NB4 (cell line): ENCODE measurements at regions not wholly inside any gene's neighbourhood (a gene's known extent, or its start where the extent isn't known, plus 50 kb on each side); places are given as distances from the start of the nearest gene placed in this dataset.

Experiments
- DNase-seq: peaks from one replicate; pipeline ENCODE4 v3.0.0; 2010; ENCODE audit warnings: low read depth
- H3K4me3 ChIP-seq: one replicate; pipeline ENCODE4 v1.5.1; 2011; ENCODE audit warnings: mild to moderate bottlenecking, low read depth, low read length, moderate library complexity
- MYC ChIP-seq: IDR thresholded peaks from 2 replicates; pipeline ENCODE4 v1.6.1; 2011; ENCODE audit warnings: low read depth, low read length
- POLR2A ChIP-seq: IDR thresholded peaks from 2 replicates; pipeline ENCODE4 v1.6.1; 2011; ENCODE audit warnings: mild to moderate bottlenecking; ENCODE audit not compliant: insufficient read length; ENCODE audit errors: extremely low read depth
- TF ChIP-seq, protein P1 (sequence below): IDR thresholded peaks from one replicate; pipeline ENCODE4 v1.5.1; 2012; ENCODE audit warnings: low read depth, low read length
- TF ChIP-seq, protein P2 (sequence below): IDR thresholded peaks from 2 replicates; pipeline ENCODE4 v1.6.1; 2011; ENCODE audit warnings: low read depth, low read length

DNA sequence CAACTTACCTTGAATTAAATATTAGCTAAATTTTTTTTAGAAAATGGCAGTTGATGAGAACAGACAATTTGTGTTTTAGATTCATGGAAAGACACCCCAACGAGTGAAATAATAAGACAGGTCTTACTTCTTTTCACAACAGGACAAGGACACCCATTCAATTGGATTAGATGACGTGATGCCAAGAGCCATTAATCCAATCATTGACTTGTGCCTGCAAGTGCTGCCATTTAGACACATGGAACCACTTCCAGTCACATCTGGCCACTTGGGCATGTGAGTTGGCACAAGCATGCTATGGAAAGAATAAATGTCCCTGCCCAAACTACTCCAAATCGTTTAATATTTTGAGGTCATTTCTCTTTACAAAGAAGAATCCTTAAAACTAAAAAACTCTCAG, 1308.8 kb downstream of the ROBO2 start:
- TF ChIP-seq MYC, result no peak
- TF ChIP-seq POLR2A, result no peak
- TF ChIP-seq, protein P1, sequence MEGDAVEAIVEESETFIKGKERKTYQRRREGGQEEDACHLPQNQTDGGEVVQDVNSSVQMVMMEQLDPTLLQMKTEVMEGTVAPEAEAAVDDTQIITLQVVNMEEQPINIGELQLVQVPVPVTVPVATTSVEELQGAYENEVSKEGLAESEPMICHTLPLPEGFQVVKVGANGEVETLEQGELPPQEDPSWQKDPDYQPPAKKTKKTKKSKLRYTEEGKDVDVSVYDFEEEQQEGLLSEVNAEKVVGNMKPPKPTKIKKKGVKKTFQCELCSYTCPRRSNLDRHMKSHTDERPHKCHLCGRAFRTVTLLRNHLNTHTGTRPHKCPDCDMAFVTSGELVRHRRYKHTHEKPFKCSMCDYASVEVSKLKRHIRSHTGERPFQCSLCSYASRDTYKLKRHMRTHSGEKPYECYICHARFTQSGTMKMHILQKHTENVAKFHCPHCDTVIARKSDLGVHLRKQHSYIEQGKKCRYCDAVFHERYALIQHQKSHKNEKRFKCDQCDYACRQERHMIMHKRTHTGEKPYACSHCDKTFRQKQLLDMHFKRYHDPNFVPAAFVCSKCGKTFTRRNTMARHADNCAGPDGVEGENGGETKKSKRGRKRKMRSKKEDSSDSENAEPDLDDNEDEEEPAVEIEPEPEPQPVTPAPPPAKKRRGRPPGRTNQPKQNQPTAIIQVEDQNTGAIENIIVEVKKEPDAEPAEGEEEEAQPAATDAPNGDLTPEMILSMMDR, result no peak
- TF ChIP-seq, protein P2, sequence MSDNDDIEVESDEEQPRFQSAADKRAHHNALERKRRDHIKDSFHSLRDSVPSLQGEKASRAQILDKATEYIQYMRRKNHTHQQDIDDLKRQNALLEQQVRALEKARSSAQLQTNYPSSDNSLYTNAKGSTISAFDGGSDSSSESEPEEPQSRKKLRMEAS, result no peak
- H3K4me3 ChIP-seq, result no peak overlapping the region
- no peak for DNase-seq

DNA sequence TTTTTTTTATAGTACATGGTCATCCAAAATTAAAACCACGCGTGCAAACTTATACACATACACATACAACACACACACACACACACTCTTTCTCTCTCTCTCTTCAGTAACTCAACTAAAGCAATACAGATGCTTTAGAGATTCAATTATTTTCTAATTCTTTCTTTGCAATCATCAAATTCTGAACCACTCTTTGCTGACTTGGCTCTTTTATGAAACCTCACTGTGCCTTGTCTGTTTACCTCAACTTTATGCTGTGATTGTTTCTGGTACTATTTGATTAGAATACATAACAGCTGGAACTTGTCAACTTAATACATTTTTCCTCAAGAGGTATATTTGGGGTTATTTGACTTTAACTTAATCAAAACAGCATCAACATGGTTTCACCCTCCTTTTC, 1309.7 kb downstream of the ROBO2 start:
- TF ChIP-seq POLR2A (no peak), MYC (no peak)
- TF ChIP-seq, protein P1, result no peak
- TF ChIP-seq, protein P2, result no peak
- no peak overlapping the region for H3K4me3 ChIP-seq
- no peak for DNase-seq

DNA sequence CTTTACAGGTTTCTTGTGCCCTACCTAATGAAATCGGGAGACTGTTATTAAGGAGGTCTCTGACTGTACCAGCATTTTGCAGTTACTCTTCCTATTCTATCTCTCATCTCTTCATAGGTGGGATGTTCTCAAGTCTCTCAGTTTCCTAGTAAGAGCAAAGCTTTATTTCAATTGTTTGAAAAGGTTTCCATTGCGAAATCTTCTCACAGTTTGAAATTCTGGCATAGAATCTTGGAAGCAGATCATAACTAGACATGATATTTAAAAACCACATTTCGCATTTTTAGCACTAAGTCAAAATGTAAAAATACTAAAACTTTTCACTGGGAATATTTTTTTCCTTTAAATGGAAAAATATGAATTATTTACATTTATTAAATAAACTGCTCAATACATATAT, 1311.4 kb downstream of the ROBO2 start:
- DNase-seq, result no peak
- no peak overlapping the region for H3K4me3 ChIP-seq
- TF ChIP-seq POLR2A (no peak), MYC (no peak)
- TF ChIP-seq, protein P1, result no peak

DNA sequence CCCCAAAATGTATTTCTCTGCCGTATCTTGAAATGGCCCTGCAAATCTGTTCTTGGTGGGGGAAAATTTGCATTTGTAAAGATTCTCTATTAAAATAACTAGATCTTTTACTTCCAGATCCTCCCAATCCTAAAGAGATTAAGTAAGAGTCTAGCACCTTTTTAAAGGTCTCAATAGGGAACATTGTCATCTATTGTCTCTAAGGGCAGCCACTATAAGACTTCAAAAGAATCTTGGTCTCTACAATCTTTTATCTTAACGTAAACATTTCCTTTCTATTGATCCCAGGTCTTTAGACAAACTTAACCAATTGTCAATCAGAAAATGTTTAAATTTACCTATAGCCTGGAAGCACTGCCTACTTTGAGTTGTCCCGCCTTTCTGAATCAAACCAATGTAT, 1313.3 kb downstream of the ROBO2 start:
- no peak overlapping the region for H3K4me3 ChIP-seq
- DNase-seq, result no peak
- TF ChIP-seq POLR2A, result no peak
- TF ChIP-seq, protein P2, result no peak
- no peak for TF ChIP-seq MYC
- TF ChIP-seq, protein P1, result no peak

DNA sequence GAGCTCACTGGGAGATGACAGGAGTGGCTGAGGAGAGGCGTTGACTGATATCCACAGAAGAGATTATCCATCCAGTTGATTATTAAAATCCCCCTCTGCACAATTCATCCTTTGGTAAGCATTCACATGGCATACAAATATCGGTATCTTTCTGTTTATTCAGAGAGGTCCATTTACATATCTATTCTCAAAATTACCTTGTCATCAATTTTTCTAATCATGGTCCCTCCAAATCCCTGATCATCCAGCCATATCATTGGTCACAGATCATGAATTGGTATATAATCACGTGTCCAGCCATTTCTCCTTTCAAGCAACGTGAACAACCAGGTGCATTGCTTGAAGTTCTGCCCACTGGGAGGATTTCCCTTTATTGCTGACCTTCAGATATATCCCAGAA, 1321.0 kb downstream of the ROBO2 start:
- no peak for DNase-seq
- TF ChIP-seq, protein P1, result no peak
- no peak for TF ChIP-seq MYC
- no peak for TF ChIP-seq POLR2A
- TF ChIP-seq, protein P2, result no peak
- H3K4me3 ChIP-seq, result no peak overlapping the region
